H1 (cell line): ENCODE measurements at regions not wholly inside any gene's neighbourhood (a gene's known extent, or its start where the extent isn't known, plus 50 kb on each side); places are given as distances from the start of the nearest gene placed in this dataset.
A peak's percentile ranks its signal among the peaks of the same experiment; 100 is the strongest.

Source experiments
- CTCF ChIA-PET: fragments of 300-600 bp; sonication (Branson Sonifier 250); formaldehyde crosslinking; loops from one replicate; lab custom pipeline; 2021; ENCODE audit not compliant: partially characterized antibody; lab: Charles Lee
- POLR2A ChIA-PET: fragments of 300-600 bp; sonication (Branson Sonifier 250); formaldehyde crosslinking; loops from one replicate; lab custom pipeline; 2021; ENCODE audit warnings: inconsistent platforms; ENCODE audit not compliant: partially characterized antibody; lab: Charles Lee
- DNase-seq, 2 experiments: peaks; one replicate each; pipeline versions ENCODE4 v3.0.0 to v3.0.0-alpha.2; 2010 to 2022; ENCODE audit warnings: low spot score in 2 of 2, low read depth in 1 of 2, mixed read lengths in 1 of 2
- FAIRE-seq: peaks from 2 replicates; lab custom pipeline; 2011; peaks lifted over from hg19 to GRCh38; lab: Jason Lieb, UNC
- H2AFZ ChIP-seq: 2 replicates; pipeline ENCODE4 v1.8.1; 2012; ENCODE audit warnings: low read length, inconsistent platforms
- H2AK5ac ChIP-seq: 2 replicates; pipeline ENCODE4 v1.6.1; 2013; ENCODE audit warnings: low read depth, low read length
- H2BK120ac ChIP-seq: replicated peaks from 2 replicates; pipeline ENCODE3; 2013; ENCODE audit warnings: low read depth, low read length, inconsistent platforms
- H2BK12ac ChIP-seq: 2 replicates; pipeline ENCODE4 v1.6.1; 2013; ENCODE audit warnings: low read depth, low read length
- H2BK15ac ChIP-seq: 2 replicates; pipeline ENCODE4 v1.6.1; 2013; ENCODE audit warnings: low read length
- H2BK20ac ChIP-seq: 2 replicates; pipeline ENCODE4 v1.6.1; 2013; ENCODE audit warnings: low read length
- H2BK5ac ChIP-seq: 2 replicates; pipeline ENCODE4 v1.6.1; 2013; ENCODE audit warnings: low read depth, low read length
- H3K14ac ChIP-seq: 2 replicates; pipeline ENCODE4 v1.6.1; 2013; ENCODE audit warnings: inconsistent platforms; ENCODE audit not compliant: insufficient read length
- H3K18ac ChIP-seq: 2 replicates; pipeline ENCODE4 v1.6.1; 2013; ENCODE audit warnings: low read length; ENCODE audit errors: extremely low read depth
- H3K23ac ChIP-seq: 2 replicates; pipeline ENCODE4 v1.6.1; 2013; ENCODE audit warnings: inconsistent platforms; ENCODE audit not compliant: insufficient read length
- H3K23me2 ChIP-seq: 2 replicates; pipeline ENCODE4 v1.6.1; 2013; ENCODE audit warnings: low read depth, low read length
- H3K27ac ChIP-seq: 2 replicates; pipeline ENCODE4 v1.6.1; 2011; ENCODE audit warnings: low read depth, low read length, inconsistent platforms
- H3K27me3 ChIP-seq, 4 experiments: replicated peaks in 1 of 4; 1 replicate in 1 of 4; 2 replicates in 3 of 4; pipeline versions ENCODE4 v1.6.1 to v1.8.1; 2011 to 2013; ENCODE audit warnings: low read length in 3 of 4, mild to moderate bottlenecking in 3 of 4, inconsistent platforms in 2 of 4, mixed read lengths in 2 of 4, moderate library complexity in 1 of 4; ENCODE audit not compliant: control insufficient read depth in 3 of 4, insufficient read depth in 3 of 4; ENCODE audit errors: extremely low read depth in 1 of 4
- H3K36me3 ChIP-seq, 4 experiments: 2 replicates each; pipeline versions ENCODE4 v1.6.1 to v1.8.1; 2011 to 2013; ENCODE audit warnings: mild to moderate bottlenecking in 4 of 4, low read length in 3 of 4, moderate library complexity in 2 of 4, control low read depth in 1 of 4, inconsistent platforms in 1 of 4; ENCODE audit not compliant: insufficient read depth in 4 of 4, control insufficient read depth in 2 of 4
- H3K4ac ChIP-seq: replicated peaks from 2 replicates; pipeline ENCODE3; 2013; ENCODE audit warnings: low read length, low read depth, mixed read lengths, inconsistent platforms; ENCODE audit not compliant: insufficient read length
- H3K4me1 ChIP-seq, 4 experiments: replicated peaks in 1 of 4; 1 replicate in 1 of 4; 2 replicates in 3 of 4; pipeline versions ENCODE4 v1.6.1 to v1.8.1; 2011 to 2013; ENCODE audit warnings: low read length in 3 of 4, inconsistent platforms in 2 of 4, mixed read lengths in 1 of 4; ENCODE audit not compliant: insufficient read depth in 4 of 4, control insufficient read depth in 3 of 4
- H3K4me2 ChIP-seq, 2 experiments: 2 replicates each; pipeline versions ENCODE4 v1.6.1 to v1.8.1; 2011 to 2013; ENCODE audit warnings: low read depth in 2 of 2, low read length in 2 of 2, control low read depth in 1 of 2, inconsistent platforms in 1 of 2, mild to moderate bottlenecking in 1 of 2; ENCODE audit not compliant: insufficient read depth in 1 of 2
- H3K4me3 ChIP-seq, 4 experiments: fragments of 200-600, 300-600 bp in 1 of 4; sonication (generic), shearing (Covaris generic), sonication (Bioruptor Twin) in 1 of 4; 2 replicates each; pipeline versions ENCODE4 v1.5.1 to v1.8.1; 2011 to 2016; ENCODE audit warnings: low read length in 4 of 4, low read depth in 3 of 4, control low read depth in 2 of 4, inconsistent platforms in 2 of 4, mild to moderate bottlenecking in 2 of 4, mixed read lengths in 1 of 4, moderate library complexity in 1 of 4; ENCODE audit not compliant: insufficient read depth in 2 of 4; ENCODE audit errors: extremely low read depth in 1 of 4
- H3K56ac ChIP-seq: replicated peaks from 2 replicates; pipeline ENCODE3; 2013; ENCODE audit warnings: low read depth, mild to moderate bottlenecking, mixed read lengths, low read length, inconsistent platforms; ENCODE audit not compliant: insufficient read length
- H3K79me1 ChIP-seq: 2 replicates; pipeline ENCODE4 v1.6.1; 2013; ENCODE audit warnings: low read depth, low read length, control low read depth
- H3K79me2 ChIP-seq, 2 experiments: 2 replicates each; pipeline versions ENCODE4 v1.6.1 to v1.8.1; 2012 to 2013; ENCODE audit warnings: low read length in 2 of 2, mild to moderate bottlenecking in 2 of 2, inconsistent platforms in 1 of 2; ENCODE audit not compliant: insufficient read depth in 2 of 2, control insufficient read depth in 1 of 2
- H3K9ac ChIP-seq, 4 experiments: replicated peaks in 1 of 4; 1 replicate in 1 of 4; 2 replicates in 3 of 4; pipeline versions ENCODE4 v1.6.1 to v1.8.1; 2011 to 2013; ENCODE audit warnings: low read depth in 3 of 4, low read length in 3 of 4, control low read depth in 2 of 4, mild to moderate bottlenecking in 2 of 4, moderate library complexity in 2 of 4, inconsistent platforms in 1 of 4; ENCODE audit errors: extremely low read depth in 1 of 4
- H3K9me3 ChIP-seq, 2 experiments: 2 replicates each; pipeline versions ENCODE4 v1.6.1 to v1.8.1; 2012 to 2013; ENCODE audit warnings: mild to moderate bottlenecking in 2 of 2, moderate library complexity in 2 of 2, control low read depth in 1 of 2, inconsistent platforms in 1 of 2, low read depth in 1 of 2, low read length in 1 of 2, mixed read lengths in 1 of 2; ENCODE audit not compliant: insufficient read depth in 2 of 2
- H4K20me1 ChIP-seq, 2 experiments: replicated peaks in 1 of 2; 2 replicates each; pipeline versions ENCODE3 to v1.8.1; 2011 to 2013; ENCODE audit warnings: inconsistent platforms in 2 of 2, low read length in 2 of 2, mild to moderate bottlenecking in 1 of 2; ENCODE audit not compliant: insufficient read depth in 2 of 2, control insufficient read depth in 1 of 2
- H4K5ac ChIP-seq: 2 replicates; pipeline ENCODE4 v1.6.1; 2013; ENCODE audit warnings: low read length, low read depth, mixed read lengths, inconsistent platforms; ENCODE audit not compliant: insufficient read length
- H4K8ac ChIP-seq: 2 replicates; pipeline ENCODE4 v1.8.0; 2013; ENCODE audit warnings: mild to moderate bottlenecking, moderate library complexity, low read length, inconsistent platforms; ENCODE audit not compliant: insufficient read depth; ENCODE audit errors: extremely low read depth
- H4K91ac ChIP-seq: replicated peaks from 2 replicates; pipeline ENCODE3; 2013; ENCODE audit warnings: low read length, mixed read lengths, inconsistent platforms; ENCODE audit not compliant: insufficient read length
- ASH2L ChIP-seq: fragments of 200-600, 300-600 bp; sonication (generic); IDR thresholded peaks from one replicate; pipeline ENCODE4 v1.7.1; 2017; ENCODE audit warnings: low read length
- BCL11A ChIP-seq, 2 experiments: IDR thresholded peaks; one replicate each; pipeline ENCODE4 v1.6.1; 2011; ENCODE audit warnings: low read depth in 2 of 2, low read length in 2 of 2, mild to moderate bottlenecking in 2 of 2
- HDAC6 ChIP-seq: IDR thresholded peaks from one replicate; pipeline ENCODE4 v1.7.1; 2012; ENCODE audit warnings: low read depth, mild to moderate bottlenecking, inconsistent platforms, low read length, moderate library complexity
- JUND ChIP-seq: IDR thresholded peaks from 2 replicates; pipeline ENCODE4 v1.6.1; 2011; ENCODE audit warnings: mild to moderate bottlenecking, improper control_type of control experiment, low read length
- NANOG ChIP-seq: IDR thresholded peaks from 2 replicates; pipeline ENCODE4 v1.6.1; 2011; ENCODE audit warnings: low read length, low read depth, mild to moderate bottlenecking, inconsistent platforms; ENCODE audit not compliant: insufficient read depth, poor library complexity, severe bottlenecking
- RFX5 ChIP-seq: IDR thresholded peaks from 2 replicates; pipeline ENCODE4 v1.6.1; 2011; ENCODE audit warnings: low read depth, low read length, improper control_type of control experiment, borderline replicate concordance
- RNF2 ChIP-seq: fragments of 200-900, 300-1000 bp; sonication (generic); IDR thresholded peaks from 2 replicates; pipeline ENCODE4 v1.7.1; 2016; ENCODE audit warnings: borderline replicate concordance, low read depth, mild to moderate bottlenecking, antibody characterized with exemption, low read length; ENCODE audit not compliant: poor library complexity, severe bottlenecking; ENCODE audit errors: missing control alignments
- WGBS, 2 experiments: shearing (Covaris generic) in 1 of 2; methylation state at CpG; one replicate each; pipeline versions ENCODE4 v1.1.6 to v1.1.7; 2013 to 2015; ENCODE audit warnings: low lambda C conversion rate in 2 of 2, mixed read lengths in 2 of 2, inconsistent platforms in 1 of 2, low coverage in 1 of 2, missing lambda C conversion rate in 1 of 2; ENCODE audit not compliant: insufficient replicate concordance in 2 of 2, insufficient coverage in 1 of 2, insufficient read length in 1 of 2; ENCODE audit errors: extremely low coverage in 1 of 2, missing lambda C conversion rate in 1 of 2; 5-methylcytosine and 5-hydroxymethylcytosine counted together
- TF ChIP-seq, protein P1 (sequence below), 3 experiments: IDR thresholded peaks; 1 replicate in 2 of 3; 2 replicates in 1 of 3; pipeline versions ENCODE4 v1.5.1 to v1.6.1; 2011; ENCODE audit warnings: low read length in 3 of 3, mild to moderate bottlenecking in 3 of 3, inconsistent platforms in 2 of 3, low read depth in 1 of 3, moderate library complexity in 1 of 3; ENCODE audit not compliant: insufficient read depth in 1 of 3; ENCODE audit errors: control extremely low read depth in 1 of 3
- TF ChIP-seq, protein P2 (sequence below): IDR thresholded peaks from 2 replicates; pipeline ENCODE4 v1.6.1; 2012; ENCODE audit warnings: inconsistent platforms

DNA sequence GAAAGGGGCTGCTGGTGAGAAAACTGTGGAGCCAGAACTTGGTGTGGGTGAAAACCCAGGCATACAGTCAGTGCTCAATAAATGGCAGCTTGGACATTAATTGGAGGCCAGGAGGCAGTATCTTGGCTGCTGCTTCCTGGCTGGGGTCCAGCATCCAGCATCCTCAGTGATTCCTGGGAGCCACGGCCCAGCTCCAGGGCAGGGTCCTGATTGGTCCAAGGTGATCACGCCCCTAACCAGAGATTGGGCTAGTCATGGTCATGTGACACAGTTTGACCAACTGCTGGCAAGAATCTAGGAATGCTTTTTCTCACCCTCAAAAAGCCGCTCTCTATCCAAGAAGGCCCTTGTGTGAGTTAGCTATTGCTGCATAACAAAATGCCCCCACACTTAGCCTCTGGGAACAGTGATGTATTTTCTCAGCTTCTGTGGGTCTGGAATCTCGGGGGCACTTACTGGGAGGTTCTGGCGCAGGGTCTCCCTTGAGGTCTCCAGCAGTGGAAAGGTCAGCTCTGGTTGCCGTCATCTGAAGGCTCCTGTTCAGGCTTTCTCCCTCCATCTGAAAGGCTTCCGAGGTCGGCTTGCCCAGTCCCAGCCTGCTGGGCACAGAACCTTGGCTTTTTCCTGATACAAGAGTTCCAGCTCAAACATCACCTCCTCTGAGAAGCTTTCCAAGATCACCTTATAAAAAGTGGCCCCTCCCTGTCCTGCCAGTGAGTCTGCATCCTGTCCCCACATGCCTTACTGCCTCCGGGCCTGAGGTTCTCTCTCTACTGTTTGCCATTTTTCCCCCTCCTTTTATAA lies 119.2 kb upstream of the NCOR2 start:
- 87% methylated on average over 9 of the region's 9 CpGs; no CpG with 5 or more reads in 1 of the 2 experiments for WGBS, 2 experiments
- no peak overlapping the region for H3K23ac ChIP-seq
- FAIRE-seq (no peak), DNase-seq (no peak)
- ChIA-PET POLR2A (interaction anchor here (0.7 kb wide), 1 partner anchor 11 kb away, joined by 3 read pairs; no protein-coding TSS in a partner anchor), CTCF (interaction anchor here (0.6 to 1.7 kb wide), 7 partner anchors 20 to 226 kb away, joined by 3 read pairs; no protein-coding TSS in a partner anchor)
- no peaks in the 10 kb centered on the region; a peak in 1 of 4 replicates for H3K9me3 ChIP-seq
- H2AFZ ChIP-seq, result no peak overlapping the region
- no peak overlapping the region for H3K4ac ChIP-seq
- H2BK20ac ChIP-seq, result peak overlapping the region; percentile 52; the same call in 1 of the 2 replicates
- no peak overlapping the region for H2AK5ac ChIP-seq
- no peaks in the 10 kb centered on the region for H3K36me3 ChIP-seq
- H3K18ac ChIP-seq, result no peak overlapping the region
- no peak overlapping the region for H3K27ac ChIP-seq
- H4K91ac ChIP-seq, result no peak overlapping the region
- no peak overlapping the region for H2BK12ac ChIP-seq
- peaks cover 0 to 5% (median under 1%) of the 10 kb centered on the region in 4 experiments; a peak in 4 of 7 replicates for H3K4me1 ChIP-seq
- H3K4me3 ChIP-seq, result no peak overlapping the region
- H3K79me2 ChIP-seq, result no peaks in the 10 kb centered on the region
- no peak overlapping the region for H2BK120ac ChIP-seq
- no peak overlapping the region for H4K5ac ChIP-seq
- H3K23me2 ChIP-seq, result no peaks in the 10 kb centered on the region
- H2BK5ac ChIP-seq, result no peak overlapping the region
- no peak overlapping the region for H4K8ac ChIP-seq
- H3K14ac ChIP-seq, result no peak overlapping the region
- H3K56ac ChIP-seq, result no peak overlapping the region
- H2BK15ac ChIP-seq, result no peak overlapping the region
- no peaks in the 10 kb centered on the region for H4K20me1 ChIP-seq
- H3K4me2 ChIP-seq, result no peak overlapping the region
- no peaks in the 10 kb centered on the region for H3K27me3 ChIP-seq
- no peaks in the 10 kb centered on the region for H3K79me1 ChIP-seq
- no peak overlapping the region for H3K9ac ChIP-seq
- TF ChIP-seq NANOG (no peak), BCL11A (IDR thresholded peaks at IDR 0.05; ENCODE audit: low read depth in 2 of 2, low read length in 2 of 2) (no peak), JUND (no peak), RFX5 (no peak), HDAC6 (no peak), RNF2 (no peak), ASH2L (no peak)
- TF ChIP-seq, protein P1, sequence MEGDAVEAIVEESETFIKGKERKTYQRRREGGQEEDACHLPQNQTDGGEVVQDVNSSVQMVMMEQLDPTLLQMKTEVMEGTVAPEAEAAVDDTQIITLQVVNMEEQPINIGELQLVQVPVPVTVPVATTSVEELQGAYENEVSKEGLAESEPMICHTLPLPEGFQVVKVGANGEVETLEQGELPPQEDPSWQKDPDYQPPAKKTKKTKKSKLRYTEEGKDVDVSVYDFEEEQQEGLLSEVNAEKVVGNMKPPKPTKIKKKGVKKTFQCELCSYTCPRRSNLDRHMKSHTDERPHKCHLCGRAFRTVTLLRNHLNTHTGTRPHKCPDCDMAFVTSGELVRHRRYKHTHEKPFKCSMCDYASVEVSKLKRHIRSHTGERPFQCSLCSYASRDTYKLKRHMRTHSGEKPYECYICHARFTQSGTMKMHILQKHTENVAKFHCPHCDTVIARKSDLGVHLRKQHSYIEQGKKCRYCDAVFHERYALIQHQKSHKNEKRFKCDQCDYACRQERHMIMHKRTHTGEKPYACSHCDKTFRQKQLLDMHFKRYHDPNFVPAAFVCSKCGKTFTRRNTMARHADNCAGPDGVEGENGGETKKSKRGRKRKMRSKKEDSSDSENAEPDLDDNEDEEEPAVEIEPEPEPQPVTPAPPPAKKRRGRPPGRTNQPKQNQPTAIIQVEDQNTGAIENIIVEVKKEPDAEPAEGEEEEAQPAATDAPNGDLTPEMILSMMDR (IDR thresholded peaks at IDR 0.05; ENCODE audit: control extremely low read depth in 1 of 3, insufficient read depth in 1 of 3, low read depth in 1 of 3, low read length in 3 of 3), result no peak
- TF ChIP-seq, protein P2, sequence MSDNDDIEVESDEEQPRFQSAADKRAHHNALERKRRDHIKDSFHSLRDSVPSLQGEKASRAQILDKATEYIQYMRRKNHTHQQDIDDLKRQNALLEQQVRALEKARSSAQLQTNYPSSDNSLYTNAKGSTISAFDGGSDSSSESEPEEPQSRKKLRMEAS, result no peak
